Retinal pigment epithelial cell (primary cell): ENCODE measurements at regions not wholly inside any gene's neighbourhood (a gene's known extent, or its start where the extent isn't known, plus 50 kb on each side); places are given as distances from the start of the nearest gene placed in this dataset.

Experiments used
- DNase-seq: peaks from one replicate; pipeline ENCODE4 v3.0.0-alpha.2; 2010; ENCODE audit warnings: low read depth
- H3K4me3 ChIP-seq: 2 replicates; pipeline ENCODE4 v1.5.1; 2011; ENCODE audit warnings: mild to moderate bottlenecking, low read length, control low read depth, moderate library complexity
- CTCF ChIP-seq: conservative IDR thresholded peaks from 2 replicates; pipeline ENCODE4 v1.5.1; 2011; ENCODE audit warnings: low read depth, low read length, control low read depth, inconsistent platforms

- H3K4me3 ChIP-seq, result no peak overlapping the region
- no peak for TF ChIP-seq CTCF
- no peak for DNase-seq
Observed at GRCh38 chr6:50992704-50993625, 174.3 kb downstream of the TFAP2B start.

GRCh38 chr6:50993941-50994720 lies 175.5 kb downstream of the TFAP2B start:
- H3K4me3 ChIP-seq, result no peak overlapping the region
- no peak for TF ChIP-seq CTCF
- no peak for DNase-seq

GRCh38 chr6:50995036-50995435 lies 176.4 kb downstream of the TFAP2B start:
- DNase-seq, result no peak
- TF ChIP-seq CTCF, result no peak
- H3K4me3 ChIP-seq, result no peak overlapping the region

GRCh38 chr6:50998905-50999304 lies 180.2 kb downstream of the TFAP2B start:
- no peak overlapping the region for H3K4me3 ChIP-seq
- DNase-seq, result no peak
- TF ChIP-seq CTCF, result no peak

GRCh38 chr6:51001399-51001798 lies 182.7 kb downstream of the TFAP2B start:
- H3K4me3 ChIP-seq, result no peak overlapping the region
- no peak for TF ChIP-seq CTCF
- no peak for DNase-seq

GRCh38 chr6:51004380-51004779 lies 185.7 kb downstream of the TFAP2B start:
- no peak for DNase-seq
- no peak for TF ChIP-seq CTCF
- no peak overlapping the region for H3K4me3 ChIP-seq
